Spleen (tissue), 11 donors: ENCODE measurements at regions not wholly inside any gene's neighbourhood (a gene's known extent, or its start where the extent isn't known, plus 50 kb on each side); places are given as distances from the start of the nearest gene placed in this dataset.
"Not testable (repeated sequence)": the region's sequence is repeated elsewhere in the genome, so short reads cannot be mapped to it uniquely, and the experiment has no call there.

Source experiments
- DNase-seq: peaks from one replicate; pipeline ENCODE4 v3.0.0-alpha.2; 2020
- H3K27ac ChIP-seq, 8 donors: fragments of 200-600 bp; sonication (generic) in 7 of 8; 1 replicate in 4 of 8; 2 replicates in 4 of 8; pipeline versions ENCODE4 v1.5.0 to v1.8.0; 2016 to 2021; ENCODE audit warnings: inconsistent platforms in 4 of 8, mild to moderate bottlenecking in 4 of 8, moderate library complexity in 1 of 8
- H3K27me3 ChIP-seq, 7 donors: fragments of 200-600 bp; sonication (generic) in 6 of 7; replicated peaks in 1 of 7; 1 replicate in 4 of 7; 2 replicates in 3 of 7; pipeline versions ENCODE4 v1.5.0 to v1.8.0; 2016 to 2021; ENCODE audit warnings: inconsistent platforms in 3 of 7, mild to moderate bottlenecking in 1 of 7
- H3K36me3 ChIP-seq, 6 donors: fragments of 200-600 bp; sonication (generic) in 5 of 6; 1 replicate in 4 of 6; 2 replicates in 2 of 6; pipeline versions ENCODE4 v1.5.0 to v1.8.0; 2016 to 2021; ENCODE audit warnings: inconsistent platforms in 2 of 6
- H3K4me1 ChIP-seq, 6 donors: fragments of 200-600 bp; sonication (generic) in 5 of 6; 1 replicate in 3 of 6; 2 replicates in 3 of 6; pipeline versions ENCODE4 v1.5.0 to v1.8.0; 2016 to 2021; ENCODE audit warnings: inconsistent platforms in 3 of 6
- H3K4me3 ChIP-seq, 8 donors: fragments of 200-600 bp; sonication (generic) in 7 of 8; 1 replicate in 4 of 8; 2 replicates in 4 of 8; pipeline versions ENCODE4 v1.5.0 to v1.8.0; 2016 to 2021; ENCODE audit warnings: inconsistent platforms in 4 of 8, mild to moderate bottlenecking in 4 of 8, moderate library complexity in 2 of 8
- H3K9me3 ChIP-seq, 8 donors: fragments of 200-600 bp; sonication (generic) in 7 of 8; 1 replicate in 4 of 8; 2 replicates in 4 of 8; pipeline versions ENCODE4 v1.5.0 to v1.8.0; 2016 to 2021; ENCODE audit warnings: inconsistent platforms in 4 of 8
- POLR2A ChIP-seq, 3 donors: fragments of 450-650 bp; IDR thresholded peaks; one replicate each; pipeline ENCODE4 v1.5.1; 2017; ENCODE audit warnings: antibody characterized with exemption in 3 of 3, mild to moderate bottlenecking in 1 of 3
- POLR2AphosphoS5 ChIP-seq, 3 donors: sonication (generic); formaldehyde crosslinking; IDR thresholded peaks; one replicate each; pipeline ENCODE4 v1.5.1; 2017; ENCODE audit warnings: antibody characterized with exemption in 3 of 3
- WGBS, 5 donors: extraction: QIAGEN DNeasy Blood & Tissue Kit in 3 of 5; methylation state at CpG; one replicate each; pipeline versions ENCODE4 v1.1.5 to v1.1.7; 2013 to 2018; 5-methylcytosine and 5-hydroxymethylcytosine counted together
- intact Hi-C: fragments of 100-400 bp; cut with DNase I; formaldehyde crosslinking; loops from one replicate; pipeline ENCODE4 v1.15.0; 2023; ENCODE audit warnings: low total_unique reads
- TF ChIP-seq, protein P1 (sequence below), 11 experiments: fragments of 200-600 bp in 7 of 11; fragments of 450-650 bp in 4 of 11; sonication (generic) in 4 of 11; IDR thresholded peaks in 8 of 11; conservative IDR thresholded peaks in 3 of 11; 1 replicate in 7 of 11; 2 replicates in 4 of 11; pipeline versions ENCODE4 v1.4.0 to v1.8.0; 2016 to 2021; ENCODE audit warnings: antibody characterized with exemption in 11 of 11, inconsistent platforms in 4 of 11, mild to moderate bottlenecking in 1 of 11
- donor health status: healthy with polysubstance abuse.
- donor health status: DM: no; HTN: no; CAD: no; lungs with moderate emphysema.
- donor health status: DM: no; HTN: no; CAD: no.
- donor health status: Bipolar disorder and iron deficiency.
- donor health status: healthy.
- donor health status: DM: no; HTN: no; CAD: no.
- donor health status: DM: yes; HTN: yes; CAD: no.

DNA sequence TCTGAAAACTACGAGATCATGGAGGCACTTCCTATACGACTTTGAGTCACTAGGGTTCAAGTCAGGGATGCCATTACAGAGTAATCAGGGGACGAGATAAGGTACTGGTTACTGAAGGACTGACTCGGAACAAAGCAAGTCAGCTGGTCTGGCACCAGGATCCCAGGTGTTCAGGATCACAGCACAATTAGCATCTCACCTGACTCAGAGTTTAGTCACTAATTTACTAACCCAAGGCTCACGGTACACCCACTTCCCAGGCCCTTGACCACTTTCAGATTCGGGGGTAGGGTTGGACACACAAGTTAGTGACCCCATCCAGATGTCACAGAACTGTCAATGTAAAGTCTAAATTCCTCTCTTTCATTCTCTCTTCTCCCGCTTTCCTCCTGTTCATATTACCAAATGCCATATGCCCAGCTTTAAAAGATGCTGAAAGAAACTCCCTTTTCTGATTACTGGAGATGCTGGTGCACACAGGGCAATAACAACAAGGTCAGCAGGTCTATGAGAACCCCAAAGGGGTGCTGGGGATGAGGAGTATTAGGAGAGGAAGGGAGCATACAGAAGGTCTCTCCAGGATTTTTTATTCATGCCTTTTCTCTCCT lies 657.8 kb downstream of the TLE1 start:
- 77 to 93% (median 86%) methylated on average over 7 of the region's 7 CpGs for WGBS, 5 donors
- H3K9me3 ChIP-seq = no peaks in the 10 kb centered on the region
- H3K4me1 ChIP-seq = no peaks in the 10 kb centered on the region
- DNase-seq = no peak
- TF ChIP-seq POLR2A (IDR thresholded peaks at IDR 0.05) (no peak), POLR2AphosphoS5 (IDR thresholded peaks at IDR 0.05) (no peak)
- TF ChIP-seq, protein P1, sequence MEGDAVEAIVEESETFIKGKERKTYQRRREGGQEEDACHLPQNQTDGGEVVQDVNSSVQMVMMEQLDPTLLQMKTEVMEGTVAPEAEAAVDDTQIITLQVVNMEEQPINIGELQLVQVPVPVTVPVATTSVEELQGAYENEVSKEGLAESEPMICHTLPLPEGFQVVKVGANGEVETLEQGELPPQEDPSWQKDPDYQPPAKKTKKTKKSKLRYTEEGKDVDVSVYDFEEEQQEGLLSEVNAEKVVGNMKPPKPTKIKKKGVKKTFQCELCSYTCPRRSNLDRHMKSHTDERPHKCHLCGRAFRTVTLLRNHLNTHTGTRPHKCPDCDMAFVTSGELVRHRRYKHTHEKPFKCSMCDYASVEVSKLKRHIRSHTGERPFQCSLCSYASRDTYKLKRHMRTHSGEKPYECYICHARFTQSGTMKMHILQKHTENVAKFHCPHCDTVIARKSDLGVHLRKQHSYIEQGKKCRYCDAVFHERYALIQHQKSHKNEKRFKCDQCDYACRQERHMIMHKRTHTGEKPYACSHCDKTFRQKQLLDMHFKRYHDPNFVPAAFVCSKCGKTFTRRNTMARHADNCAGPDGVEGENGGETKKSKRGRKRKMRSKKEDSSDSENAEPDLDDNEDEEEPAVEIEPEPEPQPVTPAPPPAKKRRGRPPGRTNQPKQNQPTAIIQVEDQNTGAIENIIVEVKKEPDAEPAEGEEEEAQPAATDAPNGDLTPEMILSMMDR (IDR thresholded peaks at IDR 0.05 in 8 of 11, conservative IDR thresholded peaks at IDR 0.05 in 3 of 11) = no peak
- H3K27me3 ChIP-seq = no peaks in the 10 kb centered on the region
- intact Hi-C loops = no loop called here
- H3K27ac ChIP-seq = no peak overlapping the region
- H3K4me3 ChIP-seq = no peak overlapping the region
- H3K36me3 ChIP-seq = no peaks in the 10 kb centered on the region

DNA sequence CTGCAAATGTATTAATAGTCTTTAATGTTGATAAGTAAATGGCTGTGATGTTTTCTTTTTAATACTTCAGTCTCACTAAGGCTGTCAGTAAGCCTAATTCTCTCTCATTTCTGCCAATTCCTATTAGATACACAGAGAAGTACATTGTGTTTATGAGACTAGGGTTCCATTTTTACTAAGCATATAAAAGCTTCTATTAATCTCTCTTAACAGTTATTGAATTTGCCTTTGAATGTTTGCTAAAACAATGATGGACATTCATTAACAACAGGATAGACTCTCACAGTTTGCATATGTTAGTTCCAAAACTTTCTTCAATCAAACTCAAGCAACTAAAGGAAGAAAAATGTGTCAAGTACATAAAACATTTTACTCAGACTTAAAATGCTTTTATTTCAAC lies 659.3 kb downstream of the TLE1 start:
- no peaks in the 10 kb centered on the region for H3K9me3 ChIP-seq
- no peak overlapping the region for H3K4me3 ChIP-seq
- no peaks in the 10 kb centered on the region for H3K27me3 ChIP-seq
- DNase-seq = no peak
- intact Hi-C loops = no loop called here
- no peak overlapping the region for H3K27ac ChIP-seq
- H3K4me1 ChIP-seq = no peaks in the 10 kb centered on the region
- TF ChIP-seq POLR2AphosphoS5 (IDR thresholded peaks at IDR 0.05) = no peak
- TF ChIP-seq POLR2A (IDR thresholded peaks at IDR 0.05) = no peak
- no peaks in the 10 kb centered on the region for H3K36me3 ChIP-seq

DNA sequence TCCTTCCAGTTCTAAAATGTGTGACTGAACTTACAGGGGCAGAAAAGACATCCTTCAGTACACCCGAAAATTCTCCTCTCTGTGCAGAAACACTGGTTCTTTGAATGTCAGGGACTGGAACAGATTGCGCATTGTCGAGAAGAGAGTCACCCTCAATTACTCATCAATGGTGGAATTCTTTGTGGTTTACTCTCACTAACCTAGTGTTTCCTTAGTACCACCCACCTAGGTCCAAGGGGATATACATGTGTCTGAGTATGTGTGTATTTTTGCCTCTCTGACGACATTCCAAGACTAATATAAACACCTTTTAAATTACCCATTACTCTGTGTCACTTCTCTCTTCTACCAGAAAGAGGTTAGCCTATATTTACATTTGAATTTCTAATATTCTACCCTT lies 660.8 kb downstream of the TLE1 start:
- no peaks in the 10 kb centered on the region for H3K4me1 ChIP-seq
- no peaks in the 10 kb centered on the region for H3K27me3 ChIP-seq
- H3K9me3 ChIP-seq = no peaks in the 10 kb centered on the region
- H3K36me3 ChIP-seq = no peaks in the 10 kb centered on the region
- DNase-seq = no peak
- 85 to 93% (median 91%) methylated on average over 4 of the region's 4 CpGs for WGBS, 5 donors
- TF ChIP-seq POLR2A (IDR thresholded peaks at IDR 0.05) = no peak
- intact Hi-C loops = no loop called here
- no peak overlapping the region for H3K27ac ChIP-seq
- H3K4me3 ChIP-seq = no peak overlapping the region

DNA sequence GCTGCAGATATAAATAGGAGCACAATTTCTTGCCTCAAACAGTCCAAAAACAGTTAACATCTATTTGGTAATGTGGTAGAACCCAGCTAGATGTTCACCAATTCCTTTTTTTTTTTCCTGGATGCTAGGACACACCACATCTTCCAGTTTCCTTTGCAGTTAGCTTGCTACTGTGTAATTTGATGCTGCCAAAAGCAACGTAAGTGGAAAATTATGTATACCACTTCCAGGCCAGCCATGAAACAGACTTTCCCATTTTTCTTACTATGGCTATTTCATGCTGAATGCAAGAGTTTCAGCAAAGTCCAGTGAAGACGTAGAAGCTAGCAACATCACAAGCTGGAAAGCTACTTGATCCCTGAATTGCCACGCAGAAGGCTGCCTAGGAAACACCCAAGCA lies 667.2 kb downstream of the TLE1 start:
- 54 to 77% (median 60%) methylated on average over 3 of the region's 3 CpGs for WGBS, 5 donors
- no peaks in the 10 kb centered on the region for H3K9me3 ChIP-seq
- no peaks in the 10 kb centered on the region for H3K27me3 ChIP-seq
- H3K27ac ChIP-seq = no peak overlapping the region
- H3K36me3 ChIP-seq = no peaks in the 10 kb centered on the region
- no peak for DNase-seq
- TF ChIP-seq, protein P1 (IDR thresholded peaks at IDR 0.05 in 8 of 11, conservative IDR thresholded peaks at IDR 0.05 in 3 of 11) = no peak
- TF ChIP-seq POLR2A (IDR thresholded peaks at IDR 0.05) (no peak), POLR2AphosphoS5 (IDR thresholded peaks at IDR 0.05) (no peak)
- H3K4me3 ChIP-seq = no peak overlapping the region
- H3K4me1 ChIP-seq = no peaks in the 10 kb centered on the region
- intact Hi-C loops = no loop called here

DNA sequence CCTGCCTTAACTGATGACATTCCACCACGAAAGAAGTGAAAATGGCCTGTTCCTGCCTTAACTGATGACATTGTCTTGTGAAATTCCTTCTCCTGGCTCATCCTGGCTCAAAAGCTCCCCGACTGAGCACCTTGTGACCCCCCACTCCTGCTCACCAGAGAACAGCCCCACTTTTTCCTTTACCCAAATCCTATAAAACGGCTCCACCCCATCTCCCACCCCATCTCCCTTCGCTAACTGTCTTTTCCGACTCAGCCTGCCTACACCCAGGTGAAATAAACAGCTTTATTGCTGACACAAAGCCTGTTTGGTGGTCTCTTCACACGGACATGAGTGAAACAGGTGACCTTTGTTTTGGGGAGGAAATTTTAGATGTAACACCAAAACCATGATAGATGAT lies 674.4 kb downstream of the TLE1 start:
- intact Hi-C loops, H3K27ac ChIP-seq, H3K4me3 ChIP-seq, H3K27me3 ChIP-seq, H3K36me3 ChIP-seq, H3K4me1 ChIP-seq, H3K9me3 ChIP-seq, DNase-seq: not testable (repeated sequence)
- 66 to 88% (median 74%) methylated on average over 5 to 6 of the region's 6 CpGs for WGBS, 5 donors

DNA sequence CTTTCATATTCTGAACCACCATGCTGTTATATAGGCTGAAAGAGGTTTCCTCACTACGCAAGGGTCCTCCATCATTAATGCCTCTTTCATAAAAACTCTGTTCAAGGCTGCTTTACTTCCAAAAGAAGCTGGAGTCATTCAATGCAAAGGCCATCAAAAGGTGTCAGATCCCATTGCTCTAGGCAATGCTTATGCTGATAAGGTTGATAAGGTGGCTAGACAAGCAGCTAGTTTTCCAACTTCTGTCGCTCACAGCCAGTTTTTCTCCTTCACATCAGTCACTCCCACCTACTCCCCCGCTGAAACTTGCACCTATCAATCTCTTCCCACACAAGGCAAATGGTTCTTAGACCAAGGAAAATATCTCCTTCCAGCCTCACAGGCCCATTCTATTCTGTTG lies 676.2 kb downstream of the TLE1 start:
- H3K27me3 ChIP-seq, DNase-seq, intact Hi-C loops, H3K4me3 ChIP-seq, H3K4me1 ChIP-seq, H3K27ac ChIP-seq, H3K9me3 ChIP-seq, H3K36me3 ChIP-seq: not testable (repeated sequence)
- 73 to 90% (median 80%) methylated on average over 3 of the region's 3 CpGs for WGBS, 5 donors
